ENCODE measurements at regions not wholly inside any gene's neighbourhood (a gene's known extent, or its start where the extent isn't known, plus 50 kb on each side); places are given as distances from the start of the nearest gene placed in this dataset.

DNA sequence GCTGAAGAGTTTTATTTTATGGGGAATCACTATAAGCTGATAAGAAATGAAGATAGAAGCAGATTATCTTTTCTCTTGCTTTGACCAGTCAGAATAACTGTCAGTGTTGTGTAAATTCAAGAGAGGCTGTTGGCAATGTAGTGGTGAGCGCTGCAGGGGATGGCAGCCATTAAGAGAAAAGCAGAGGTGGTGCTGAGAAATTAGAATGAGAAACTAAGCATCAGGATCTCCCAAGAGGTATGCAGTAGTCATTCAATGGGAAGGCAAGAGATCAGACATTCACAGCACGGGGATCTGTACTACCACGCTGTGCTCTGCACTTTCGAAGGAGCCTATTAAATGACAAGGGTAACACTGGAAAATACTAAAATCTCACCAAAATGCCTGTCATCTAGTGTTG, 768.5 kb upstream of the ACO1 start:
- intact Hi-C loops (cut with DNase I; ENCODE audit: low total_unique reads) = no loop called here
- Histone ChIP-seq H3K27ac (no peak overlapping the region), H3K9me3 (no peaks in the 10 kb centered on the region), H3K4me3 (no peak overlapping the region), H3K36me3 (ENCODE audit: low read depth, missing control alignments) (no peaks in the 10 kb centered on the region), H3K4me1 (no peaks in the 10 kb centered on the region), H3K27me3 (no peaks in the 10 kb centered on the region)
- DNase-seq = no peak
- no peak for TF ChIP-seq POLR2A (IDR thresholded peaks at IDR 0.05)
- TF ChIP-seq, protein P1, sequence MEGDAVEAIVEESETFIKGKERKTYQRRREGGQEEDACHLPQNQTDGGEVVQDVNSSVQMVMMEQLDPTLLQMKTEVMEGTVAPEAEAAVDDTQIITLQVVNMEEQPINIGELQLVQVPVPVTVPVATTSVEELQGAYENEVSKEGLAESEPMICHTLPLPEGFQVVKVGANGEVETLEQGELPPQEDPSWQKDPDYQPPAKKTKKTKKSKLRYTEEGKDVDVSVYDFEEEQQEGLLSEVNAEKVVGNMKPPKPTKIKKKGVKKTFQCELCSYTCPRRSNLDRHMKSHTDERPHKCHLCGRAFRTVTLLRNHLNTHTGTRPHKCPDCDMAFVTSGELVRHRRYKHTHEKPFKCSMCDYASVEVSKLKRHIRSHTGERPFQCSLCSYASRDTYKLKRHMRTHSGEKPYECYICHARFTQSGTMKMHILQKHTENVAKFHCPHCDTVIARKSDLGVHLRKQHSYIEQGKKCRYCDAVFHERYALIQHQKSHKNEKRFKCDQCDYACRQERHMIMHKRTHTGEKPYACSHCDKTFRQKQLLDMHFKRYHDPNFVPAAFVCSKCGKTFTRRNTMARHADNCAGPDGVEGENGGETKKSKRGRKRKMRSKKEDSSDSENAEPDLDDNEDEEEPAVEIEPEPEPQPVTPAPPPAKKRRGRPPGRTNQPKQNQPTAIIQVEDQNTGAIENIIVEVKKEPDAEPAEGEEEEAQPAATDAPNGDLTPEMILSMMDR (IDR thresholded peaks at IDR 0.05) = no peak
- 93 to 98% methylated on average over 4 of the region's 4 CpGs for WGBS, 2 donors

DNA sequence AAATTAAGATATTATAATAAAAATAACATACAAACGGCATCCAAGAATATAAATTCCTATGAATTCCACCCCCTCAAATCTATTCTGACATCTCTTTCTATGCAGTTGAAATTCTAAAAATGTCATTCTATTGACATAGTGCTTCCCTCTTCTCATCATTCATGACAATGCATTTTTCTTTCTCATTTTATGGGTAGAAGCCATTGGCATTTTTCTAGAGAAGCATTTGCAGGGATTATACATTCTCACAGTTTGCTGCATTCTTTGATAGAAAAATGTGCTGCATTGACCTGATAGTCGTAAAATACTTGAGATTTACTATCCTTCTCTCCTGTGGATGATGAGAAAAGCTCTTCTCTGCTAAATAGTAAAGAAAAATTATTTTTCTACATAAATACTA, 760.9 kb upstream of the ACO1 start:
- no peaks in the 10 kb centered on the region for H3K4me1 ChIP-seq
- H3K27me3 ChIP-seq = no peaks in the 10 kb centered on the region
- intact Hi-C loops (cut with DNase I; ENCODE audit: low total_unique reads) = no loop called here
- no peaks in the 10 kb centered on the region for H3K36me3 ChIP-seq (ENCODE audit: low read depth, missing control alignments)
- DNase-seq = no peak
- no peak overlapping the region for H3K27ac ChIP-seq
- WGBS, 2 donors = 53 to 61% methylated on average over 2 of the region's 2 CpGs
- TF ChIP-seq, protein P1 (IDR thresholded peaks at IDR 0.05) = no peak
- no peak for TF ChIP-seq POLR2A (IDR thresholded peaks at IDR 0.05)
- no peak overlapping the region for H3K4me3 ChIP-seq
- no peaks in the 10 kb centered on the region for H3K9me3 ChIP-seq

DNA sequence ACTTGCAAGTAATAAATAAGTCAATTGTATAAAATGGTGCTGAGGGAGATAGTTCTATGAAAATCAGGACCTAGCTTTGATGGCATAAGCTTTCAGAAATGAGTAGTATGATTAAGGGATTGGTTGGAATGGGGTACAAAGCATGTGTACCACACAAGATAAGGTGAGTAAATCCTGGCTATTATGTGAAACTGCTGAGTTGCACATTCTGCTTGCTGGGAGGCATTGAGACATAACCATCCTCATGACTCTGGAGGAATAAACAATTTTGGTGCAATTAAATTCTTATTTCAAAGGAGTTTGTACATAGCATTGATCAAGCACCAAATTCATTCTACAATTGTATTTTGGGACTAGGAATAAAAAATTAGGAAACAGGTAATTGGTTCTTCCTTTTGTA, 755.2 kb upstream of the ACO1 start:
- no peaks in the 10 kb centered on the region for H3K9me3 ChIP-seq
- H3K27ac ChIP-seq = no peak overlapping the region
- no peak overlapping the region for H3K4me3 ChIP-seq
- H3K36me3 ChIP-seq (ENCODE audit: low read depth, missing control alignments) = no peaks in the 10 kb centered on the region
- no peaks in the 10 kb centered on the region for H3K27me3 ChIP-seq
- no peaks in the 10 kb centered on the region for H3K4me1 ChIP-seq
- intact Hi-C loops (cut with DNase I; ENCODE audit: low total_unique reads) = no loop called here
- no peak for DNase-seq
- TF ChIP-seq, protein P1 (IDR thresholded peaks at IDR 0.05) = no peak
- TF ChIP-seq POLR2A (IDR thresholded peaks at IDR 0.05) = no peak

DNA sequence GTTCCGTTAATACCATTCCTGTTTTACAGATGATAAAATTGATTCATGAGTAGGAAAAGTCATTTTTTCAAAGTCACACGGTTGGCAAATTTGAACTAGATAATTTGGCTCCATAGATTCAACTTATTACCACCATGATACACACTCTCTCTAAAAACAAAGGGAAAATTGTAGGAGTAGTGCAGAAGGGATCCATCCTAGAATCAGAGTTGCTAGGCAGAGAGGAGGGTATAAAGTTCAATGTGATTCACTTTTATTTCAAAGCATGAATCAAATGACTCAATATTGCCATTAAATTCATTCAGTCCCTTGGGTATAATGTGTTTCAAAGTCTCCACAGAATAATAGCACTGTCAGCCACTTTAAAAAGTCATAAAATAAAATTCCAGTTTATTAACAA, 747.2 kb upstream of the ACO1 start:
- Histone ChIP-seq H3K27me3 (no peaks in the 10 kb centered on the region), H3K4me3 (no peak overlapping the region), H3K4me1 (no peaks in the 10 kb centered on the region), H3K9me3 (no peaks in the 10 kb centered on the region), H3K36me3 (ENCODE audit: low read depth, missing control alignments) (no peaks in the 10 kb centered on the region), H3K27ac (no peak overlapping the region)
- DNase-seq = no peak
- intact Hi-C loops (cut with DNase I; ENCODE audit: low total_unique reads) = no loop called here
- WGBS, 2 donors = 89 to 96% methylated on average over 2 of the region's 2 CpGs
- TF ChIP-seq POLR2A (IDR thresholded peaks at IDR 0.05) = no peak
- TF ChIP-seq, protein P1 (IDR thresholded peaks at IDR 0.05) = no peak

DNA sequence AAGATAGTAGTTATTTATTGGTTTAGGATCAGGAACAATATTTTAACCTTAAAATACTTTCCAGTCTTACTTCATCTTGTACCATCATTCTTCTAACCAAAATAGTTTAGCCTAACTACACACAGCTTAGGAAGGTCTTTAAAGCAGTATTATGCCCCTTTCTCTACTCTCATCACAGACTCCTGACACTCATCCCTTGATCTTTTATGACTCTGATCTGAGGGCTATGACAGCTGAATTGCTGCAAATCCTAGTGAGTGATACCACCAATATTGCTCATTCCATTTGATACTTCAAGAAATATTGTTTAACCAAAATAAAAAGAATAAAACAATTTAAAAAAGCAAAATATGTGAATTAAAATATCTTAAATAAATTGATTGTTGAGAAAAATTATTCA, 746.6 kb upstream of the ACO1 start:
- Histone ChIP-seq H3K4me3 (no peak overlapping the region), H3K27ac (no peak overlapping the region), H3K36me3 (ENCODE audit: low read depth, missing control alignments) (no peaks in the 10 kb centered on the region), H3K27me3 (no peaks in the 10 kb centered on the region), H3K4me1 (no peaks in the 10 kb centered on the region), H3K9me3 (no peaks in the 10 kb centered on the region)
- no peak for DNase-seq
- no peak for TF ChIP-seq POLR2A (IDR thresholded peaks at IDR 0.05)
- TF ChIP-seq, protein P1 (IDR thresholded peaks at IDR 0.05) = no peak
- intact Hi-C loops (cut with DNase I; ENCODE audit: low total_unique reads) = no loop called here

Data from testis (tissue), 2 donors.